NCI-H1048 (cell line): ENCODE measurements at regions not wholly inside any gene's neighbourhood (a gene's known extent, or its start where the extent isn't known, plus 50 kb on each side); places are given as distances from the start of the nearest gene placed in this dataset.

Source experiments
- DNase-seq: peaks from one replicate; lab custom pipeline; 2025; lab: John Stamatoyannopoulos, UW

- DNase-seq, result no peak
These were observed 52.4 kb upstream of the CDC42BPA start for GRCh38 chr1:227370533-227371254.

- no peak for DNase-seq
These were observed 50.9 kb upstream of the CDC42BPA start for GRCh38 chr1:227369102-227369760.
